GM12865 (cell line): ENCODE measurements at regions not wholly inside any gene's neighbourhood (a gene's known extent, or its start where the extent isn't known, plus 50 kb on each side); places are given as distances from the start of the nearest gene placed in this dataset.

Experiments used
- DNase-seq: peaks from one replicate; pipeline ENCODE4 v3.0.0; 2010; ENCODE audit warnings: low read depth
- H3K4me3 ChIP-seq: 2 replicates; pipeline ENCODE4 v1.5.1; 2011; ENCODE audit warnings: mild to moderate bottlenecking, low read depth, low read length, control low read depth
- CTCF ChIP-seq: IDR thresholded peaks from 2 replicates; pipeline ENCODE4 v1.5.1; 2011; ENCODE audit warnings: low read length, control low read depth, low read depth, inconsistent platforms; ENCODE audit not compliant: insufficient read depth; ENCODE audit errors: missing control alignments

GRCh38 chr16:64771273-64771672 is 350.6 kb downstream of the CDH11 start:
- no peak for TF ChIP-seq CTCF
- DNase-seq: no peak
- H3K4me3 ChIP-seq: no peak overlapping the region

GRCh38 chr16:64762211-64762610 is 359.7 kb downstream of the CDH11 start:
- DNase-seq: no peak
- no peak for TF ChIP-seq CTCF
- no peak overlapping the region for H3K4me3 ChIP-seq

- H3K4me3 ChIP-seq: no peak overlapping the region
- TF ChIP-seq CTCF: no peak
- DNase-seq: no peak
These were observed 367.6 kb downstream of the CDH11 start for GRCh38 chr16:64754279-64754678.

GRCh38 chr16:64751906-64752305 is 370.0 kb downstream of the CDH11 start:
- DNase-seq: no peak
- no peak overlapping the region for H3K4me3 ChIP-seq
- TF ChIP-seq CTCF: no peak

GRCh38 chr16:64749346-64749745 is 372.5 kb downstream of the CDH11 start:
- no peak for TF ChIP-seq CTCF
- H3K4me3 ChIP-seq: no peak overlapping the region
- no peak for DNase-seq

GRCh38 chr16:64745258-64745930 is 376.5 kb downstream of the CDH11 start:
- no peak for DNase-seq
- no peak overlapping the region for H3K4me3 ChIP-seq
- no peak for TF ChIP-seq CTCF

GRCh38 chr16:64742455-64743223 is 379.2 kb downstream of the CDH11 start:
- no peak for DNase-seq
- H3K4me3 ChIP-seq: no peak overlapping the region
- TF ChIP-seq CTCF: no peak
